GM18520 (cell line): ENCODE measurements at regions not wholly inside any gene's neighbourhood (a gene's known extent, or its start where the extent isn't known, plus 50 kb on each side); places are given as distances from the start of the nearest gene placed in this dataset.

Experiments
- ATAC-seq: cut with Tn5 transposase; IDR thresholded peaks from one replicate; pipeline ENCODE4 v1.9.1; 2021; ENCODE audit not compliant: unreplicated experiment

GRCh38 chr14:98962118-98962517 is 309.9 kb downstream of the BCL11B start:
- ATAC-seq, result no peak

GRCh38 chr14:98963610-98964009 is 308.4 kb downstream of the BCL11B start:
- ATAC-seq, result no peak

DNA sequence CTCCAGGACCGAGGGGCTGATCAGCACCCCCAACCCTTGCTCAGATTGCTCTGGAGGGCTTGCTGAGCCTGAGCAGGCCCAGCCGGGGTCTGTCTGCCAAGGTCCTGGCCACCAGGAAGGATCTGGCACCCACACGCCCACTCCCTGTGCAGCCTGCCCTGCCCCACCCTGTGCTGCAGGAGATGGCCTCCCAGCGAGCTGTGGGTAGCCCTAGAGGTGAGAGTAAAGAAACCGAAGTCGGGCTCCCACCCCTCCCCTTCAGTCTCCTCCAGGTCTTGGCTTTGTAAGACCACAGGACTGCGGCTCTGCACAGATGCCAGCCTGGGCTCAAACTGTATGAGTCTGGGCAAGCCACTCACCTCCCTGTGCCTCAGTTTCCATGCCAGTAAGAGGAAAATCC is 307.8 kb downstream of the BCL11B start:
- ATAC-seq, result no peak

- ATAC-seq, result no peak
Observed at GRCh38 chr14:98965076-98965475, 306.9 kb downstream of the BCL11B start.

GRCh38 chr14:98966016-98966415 is 306.0 kb downstream of the BCL11B start:
- ATAC-seq, result no peak

DNA sequence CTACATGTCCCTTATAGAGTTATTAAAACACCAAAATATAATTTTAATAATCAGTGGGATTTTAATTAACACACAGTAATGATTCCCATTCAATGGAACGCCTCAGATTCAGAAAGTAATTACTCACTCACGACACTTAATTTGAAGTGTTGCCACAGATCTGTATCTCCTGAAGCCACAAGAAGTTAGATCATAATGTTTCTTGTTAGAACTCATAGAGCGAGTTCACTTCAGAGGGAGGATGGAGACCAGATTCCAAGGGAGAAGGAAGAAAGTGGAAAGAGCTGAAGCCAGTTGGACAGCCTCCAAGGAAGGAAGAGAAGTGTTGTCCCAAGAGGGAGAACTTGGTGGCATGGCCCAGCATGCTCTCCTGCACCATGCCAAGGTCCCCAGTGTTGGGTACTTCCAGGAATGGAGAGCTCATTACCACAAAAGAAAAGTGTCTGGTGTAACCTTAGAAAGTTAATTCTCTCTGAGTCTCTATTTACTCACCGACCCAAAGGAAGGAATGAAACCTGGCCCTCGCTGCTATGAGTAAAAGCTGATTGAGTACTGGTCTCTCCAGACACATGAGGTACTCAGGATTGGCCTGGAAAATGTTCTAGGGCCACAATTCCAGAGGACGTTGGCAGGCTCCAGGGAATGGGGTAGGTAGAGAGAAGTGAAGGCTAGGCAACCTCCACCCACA is 305.4 kb downstream of the BCL11B start:
- ATAC-seq, result no peak

- no peak for ATAC-seq
Observed at GRCh38 chr14:98974113-98974512, 297.9 kb downstream of the BCL11B start.

GRCh38 chr14:98976271-98976670 is 295.7 kb downstream of the BCL11B start:
- ATAC-seq, result no peak

DNA sequence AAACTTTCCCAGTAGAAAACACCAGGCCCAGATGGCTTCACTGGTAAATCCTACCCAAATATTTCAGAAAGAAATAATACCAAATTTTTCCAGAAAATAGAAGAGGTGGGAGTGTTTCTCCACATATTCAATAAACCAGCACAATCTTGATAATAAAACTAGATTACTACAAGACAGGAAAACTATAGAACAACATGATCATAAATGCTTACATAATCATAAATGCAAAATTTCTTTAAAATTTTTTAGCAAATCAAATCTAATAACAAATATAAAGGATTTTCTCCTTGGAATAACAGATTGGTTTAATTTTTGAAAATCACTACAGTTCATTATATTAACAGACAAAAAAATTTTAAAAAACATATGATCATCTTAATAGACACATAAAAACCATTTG is 294.5 kb downstream of the BCL11B start:
- no peak for ATAC-seq

GRCh38 chr14:98982986-98983385 is 289.0 kb downstream of the BCL11B start:
- no peak for ATAC-seq

GRCh38 chr14:98984027-98984718 is 287.8 kb downstream of the BCL11B start:
- ATAC-seq, result no peak

GRCh38 chr14:98984719-98985041 is 287.3 kb downstream of the BCL11B start:
- ATAC-seq, result no peak

DNA sequence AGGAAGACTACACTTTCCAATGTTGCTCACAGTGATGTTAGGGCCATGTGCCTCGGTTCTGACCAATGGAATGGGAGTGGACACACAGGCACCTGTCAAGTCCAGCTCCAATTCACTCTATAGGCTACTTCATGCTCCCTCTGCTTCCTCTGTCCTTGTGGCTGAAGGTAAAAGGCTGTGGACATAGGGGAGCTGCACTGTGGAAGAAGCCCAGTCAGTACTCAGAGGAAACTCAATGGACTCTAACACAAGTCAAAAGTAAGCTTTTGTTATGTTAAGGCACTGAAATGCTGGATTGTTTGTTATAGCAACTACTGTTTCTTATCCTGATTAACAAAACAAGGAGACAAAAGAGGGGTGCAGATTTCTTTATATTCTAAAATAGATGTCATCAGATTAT is 278.2 kb downstream of the BCL11B start:
- no peak for ATAC-seq

DNA sequence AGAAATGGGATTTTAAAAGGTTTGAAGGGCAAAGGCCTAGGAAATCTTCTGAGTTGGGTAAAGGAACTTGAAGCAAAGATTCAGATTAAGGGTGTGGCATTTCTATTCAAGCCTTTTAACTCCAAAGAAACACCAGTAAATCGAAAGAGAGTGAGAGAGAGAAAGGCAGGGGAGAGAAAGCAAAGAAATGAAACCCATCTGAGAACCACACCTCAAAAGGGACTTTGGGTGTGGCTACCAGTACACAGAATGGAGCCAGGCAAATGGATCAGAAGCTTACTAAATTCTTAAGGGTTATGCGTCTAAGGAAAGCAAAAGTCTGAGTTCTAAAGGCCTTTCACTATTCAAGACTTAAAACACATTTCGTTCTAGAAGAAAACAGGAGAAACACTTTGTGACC is 277.4 kb downstream of the BCL11B start:
- ATAC-seq, result no peak

DNA sequence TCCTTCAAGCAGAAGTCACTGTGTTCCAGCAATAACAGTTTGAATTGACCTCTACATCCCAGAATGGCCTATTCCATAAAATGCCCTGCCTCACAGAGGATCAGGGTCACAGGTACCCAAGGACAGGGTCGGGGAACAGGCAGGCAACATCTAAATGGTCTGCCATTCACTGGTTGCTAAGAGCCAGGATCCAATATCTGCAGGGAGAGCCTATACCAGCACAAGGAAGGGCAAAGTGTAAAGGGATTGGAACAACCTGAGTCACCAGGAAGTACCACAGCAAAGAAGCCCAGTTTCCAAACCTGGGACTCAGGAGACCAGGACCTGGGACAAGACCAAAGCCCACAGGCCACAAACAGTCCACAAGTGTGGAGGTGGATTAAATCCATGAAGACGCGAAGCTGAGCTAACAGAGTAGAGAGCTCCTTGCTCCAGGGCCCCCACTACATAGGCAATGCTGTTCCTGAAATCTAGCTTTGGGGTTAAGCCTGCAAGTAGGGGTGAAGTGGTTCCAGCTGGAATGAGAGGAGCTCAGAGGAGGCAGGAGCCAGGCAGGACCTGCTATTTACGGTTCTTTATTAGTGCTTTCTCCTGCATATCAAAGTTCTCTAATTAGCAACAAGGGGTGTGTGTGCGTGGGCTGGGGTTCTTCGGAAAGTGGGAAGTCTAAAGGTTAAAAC is 274.3 kb downstream of the BCL11B start:
- no peak for ATAC-seq

GRCh38 chr14:98999345-98999744 is 272.7 kb downstream of the BCL11B start:
- no peak for ATAC-seq

GRCh38 chr14:98999901-99000300 is 272.1 kb downstream of the BCL11B start:
- ATAC-seq, result no peak

GRCh38 chr14:99001241-99001640 is 270.8 kb downstream of the BCL11B start:
- ATAC-seq, result no peak

GRCh38 chr14:99003646-99004045 is 268.4 kb downstream of the BCL11B start:
- ATAC-seq, result no peak

DNA sequence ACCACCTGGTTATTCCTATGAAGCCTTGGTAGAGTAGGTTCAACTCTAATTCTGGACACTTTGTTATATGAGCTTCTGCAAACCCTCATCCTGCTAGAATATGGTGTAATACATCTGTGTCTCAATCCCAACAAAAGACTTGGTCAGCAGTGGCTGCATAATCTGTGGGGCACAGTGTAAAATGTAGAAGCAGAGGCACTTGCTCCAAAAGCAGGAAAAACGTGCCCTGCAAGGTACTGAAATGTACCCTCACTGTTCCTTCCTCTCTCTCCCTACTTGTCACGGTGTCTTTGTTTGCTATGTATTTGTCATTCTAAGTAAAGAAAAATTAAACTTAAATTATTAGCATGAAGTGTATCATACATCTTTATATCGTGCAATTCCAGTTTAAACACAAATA is 267.9 kb downstream of the BCL11B start:
- no peak for ATAC-seq

- ATAC-seq, result no peak
Observed at GRCh38 chr14:99006276-99006675, 265.7 kb downstream of the BCL11B start.

GRCh38 chr14:99007795-99008194 is 264.2 kb downstream of the BCL11B start:
- ATAC-seq, result no peak
